Left lung (tissue), 4 donors: ENCODE measurements at regions not wholly inside any gene's neighbourhood (a gene's known extent, or its start where the extent isn't known, plus 50 kb on each side); places are given as distances from the start of the nearest gene placed in this dataset.

ENCODE experiments used
- ATAC-seq: fragments of 200-7000 bp; cut with Tn5 transposase; one replicate; pipeline ENCODE4 v1.9.1; 2020; ENCODE audit warnings: moderate library complexity
- DNase-seq, 4 donors: peaks; one replicate each; pipeline ENCODE4 v3.0.0-alpha.2; 2013 to 2020
- H3K27ac ChIP-seq, 2 donors: fragments of 200-600 bp; sonication (generic) in 1 of 2; one replicate each; pipeline versions ENCODE4 v1.5.0 to v1.8.0; 2020 to 2021
- H3K27me3 ChIP-seq, 2 donors: fragments of 200-600 bp; sonication (generic) in 1 of 2; one replicate each; pipeline versions ENCODE4 v1.5.0 to v1.8.0; 2020 to 2021
- H3K36me3 ChIP-seq, 2 donors: fragments of 200-600 bp; sonication (generic) in 1 of 2; one replicate each; pipeline versions ENCODE4 v1.5.0 to v1.8.0; 2020 to 2021
- H3K4me1 ChIP-seq, 2 donors: fragments of 200-600 bp; one replicate each; pipeline ENCODE4 v1.8.0; 2021
- H3K4me3 ChIP-seq, 2 donors: fragments of 200-600 bp; sonication (generic) in 1 of 2; one replicate each; pipeline versions ENCODE4 v1.5.0 to v1.8.0; 2020 to 2021; ENCODE audit warnings: mild to moderate bottlenecking in 1 of 2
- H3K9me3 ChIP-seq, 2 donors: fragments of 200-600 bp; sonication (generic) in 1 of 2; one replicate each; pipeline versions ENCODE4 v1.5.0 to v1.8.0; 2020 to 2021
- CTCF ChIP-seq, 2 donors: fragments of 200-600 bp; sonication (generic) in 1 of 2; IDR thresholded peaks; one replicate each; pipeline versions ENCODE4 v1.5.0 to v1.8.0; 2021; ENCODE audit warnings: antibody characterized with exemption in 2 of 2
- intact Hi-C, 2 donors: fragments of 100-400 bp; cut with DNase I; formaldehyde crosslinking; loops; one replicate each; pipeline versions ENCODE4 v1.11.2 to v1.14.2; 2022
- donor health status: DM: no; HTN: yes; CAD: no.
- donor health status: DM: no; HTN: no; CAD: no.

GRCh38 chrX:38919853-38920528, 118.7 kb downstream of the MID1IP1 start:
- intact Hi-C loops: no loop called here
- H3K36me3 ChIP-seq: no peaks in the 10 kb centered on the region
- no peaks in the 10 kb centered on the region for H3K27me3 ChIP-seq
- TF ChIP-seq CTCF (IDR thresholded peaks at IDR 0.05): no peak
- H3K4me3 ChIP-seq: no peak overlapping the region
- H3K9me3 ChIP-seq: no peaks in the 10 kb centered on the region
- no peak overlapping the region for H3K27ac ChIP-seq
- no peaks in the 10 kb centered on the region for H3K4me1 ChIP-seq
- no peak for DNase-seq
- no peak for ATAC-seq

- H3K4me1 ChIP-seq: no peaks in the 10 kb centered on the region
- no peaks in the 10 kb centered on the region for H3K36me3 ChIP-seq
- H3K9me3 ChIP-seq: no peaks in the 10 kb centered on the region
- no peak for TF ChIP-seq CTCF (IDR thresholded peaks at IDR 0.05)
- H3K27ac ChIP-seq: no peak overlapping the region
- H3K27me3 ChIP-seq: no peaks in the 10 kb centered on the region
- no peak overlapping the region for H3K4me3 ChIP-seq
- peak; percentile 85 for ATAC-seq
- intact Hi-C loops: no loop called here
- DNase-seq: no peak
Observed at GRCh38 chrX:38923451-38923969, 122.3 kb downstream of the MID1IP1 start.

GRCh38 chrX:38927592-38927991, 126.3 kb downstream of the MID1IP1 start:
- no peak for ATAC-seq
- no peak for DNase-seq
- no peaks in the 10 kb centered on the region for H3K27me3 ChIP-seq
- H3K9me3 ChIP-seq: no peaks in the 10 kb centered on the region
- no peaks in the 10 kb centered on the region for H3K36me3 ChIP-seq
- intact Hi-C loops: no loop called here
- TF ChIP-seq CTCF (IDR thresholded peaks at IDR 0.05): no peak
- no peaks in the 10 kb centered on the region for H3K4me1 ChIP-seq
- H3K4me3 ChIP-seq: no peak overlapping the region
- no peak overlapping the region for H3K27ac ChIP-seq

- Histone ChIP-seq H3K9me3 (no peaks in the 10 kb centered on the region), H3K27me3 (no peaks in the 10 kb centered on the region), H3K4me1 (no peaks in the 10 kb centered on the region), H3K4me3 (no peak overlapping the region), H3K27ac (no peak overlapping the region), H3K36me3 (no peaks in the 10 kb centered on the region)
- no peak for DNase-seq
- intact Hi-C loops: no loop called here
- ATAC-seq: peak; percentile 52
- TF ChIP-seq CTCF (IDR thresholded peaks at IDR 0.05): no peak
Observed at GRCh38 chrX:38929966-38930421, 128.7 kb downstream of the MID1IP1 start.

- intact Hi-C loops: no loop called here
- ATAC-seq: no peak
Observed at GRCh38 chrX:38930474-38930873, 129.2 kb downstream of the MID1IP1 start.

More at GRCh38 chrX:38930474-38930873, 129.2 kb downstream of the MID1IP1 start:
- Histone ChIP-seq H3K36me3 (no peaks in the 10 kb centered on the region), H3K27me3 (no peaks in the 10 kb centered on the region), H3K4me1 (no peaks in the 10 kb centered on the region), H3K27ac (no peak overlapping the region), H3K9me3 (no peaks in the 10 kb centered on the region), H3K4me3 (no peak overlapping the region)
- TF ChIP-seq CTCF (IDR thresholded peaks at IDR 0.05): no peak
- no peak for DNase-seq
